ENCODE measurements at regions not wholly inside any gene's neighbourhood (a gene's known extent, or its start where the extent isn't known, plus 50 kb on each side); places are given as distances from the start of the nearest gene placed in this dataset.

GRCh38 chr4:112840619-112841018 lies 203.7 kb downstream of the LARP7 start:
- Histone ChIP-seq H4K8ac (ENCODE audit: low read depth in 2 of 2, low read length in 2 of 2) (no peak overlapping the region), H3K4me3 (ENCODE audit: insufficient read depth, low read depth, low read length) (no peak overlapping the region), H2BK15ac (ENCODE audit: low read depth, low read length) (no peak overlapping the region), H3K27me3 (ENCODE audit: control insufficient read depth, insufficient read depth, low read length) (no peaks in the 10 kb centered on the region), H3K9me1 (ENCODE audit: insufficient read depth, low read length) (no peaks in the 10 kb centered on the region), H3K14ac (replicated peaks; ENCODE audit: low read depth, low read length) (no peak overlapping the region), H3K79me1 (ENCODE audit: low read depth in 1 of 2, low read length in 2 of 2) (no peaks in the 10 kb centered on the region), H3K18ac (ENCODE audit: low read depth, low read length) (no peak overlapping the region), H2BK5ac (ENCODE audit: low read depth, low read length, poor library complexity, severe bottlenecking) (no peak overlapping the region), H3K36me3 (ENCODE audit: control insufficient read depth, insufficient read depth, low read length) (no peaks in the 10 kb centered on the region), H4K20me1 (ENCODE audit: insufficient read depth, low read length) (no peaks in the 10 kb centered on the region), H2AFZ (replicated peaks; ENCODE audit: low read length, poor library complexity) (no peak overlapping the region), H2BK20ac (ENCODE audit: low read depth, low read length) (no peak overlapping the region), H3K4me2 (ENCODE audit: low read depth, low read length) (no peak overlapping the region), H3K9ac (ENCODE audit: low read depth, low read length) (no peak overlapping the region), H2AK9ac (replicated peaks; ENCODE audit: low read depth, low read length, poor library complexity) (no peak overlapping the region), H3K56ac (ENCODE audit: extremely low read depth, insufficient read depth, low read length) (no peak overlapping the region), H3K23ac (ENCODE audit: low read depth, low read length) (no peak overlapping the region), H3K9me3 (ENCODE audit: control insufficient read depth, insufficient read depth, low read length) (no peaks in the 10 kb centered on the region), H2BK120ac (ENCODE audit: low read depth, low read length) (no peak overlapping the region), H4K91ac (ENCODE audit: insufficient read depth, low read depth, low read length) (no peak overlapping the region), H3K4me1 (ENCODE audit: control insufficient read depth, insufficient read depth, low read length) (no peaks in the 10 kb centered on the region), H3K27ac (ENCODE audit: insufficient read depth, low read length) (no peak overlapping the region), H4K5ac (ENCODE audit: low read depth, low read length) (no peak overlapping the region), H2AK5ac (ENCODE audit: low read depth, low read length) (no peak overlapping the region), H3K4ac (ENCODE audit: low read depth, low read length) (no peak overlapping the region)
- dilution Hi-C loops (cut with HindIII; ENCODE audit: low sequenced_read_pairs, unreplicated experiment) (no loop called here), intact Hi-C loops (cut with micrococcal nuclease) (no loop called here), in situ Hi-C loops (cut with MboI; ENCODE audit: low sequenced_read_pairs) (no loop called here)
- BruUV-seq (replicated peaks): no TSS peak
- ATAC-seq (ENCODE audit: low read depth) (no peak), DNase-seq (no peak)
- TF ChIP-seq BHLHE40 (IDR thresholded peaks at IDR 0.05; ENCODE audit: low read depth, low read length) (no peak), RAD21 (IDR thresholded peaks at IDR 0.05; ENCODE audit: low read length) (no peak), RFX5 (IDR thresholded peaks at IDR 0.05; ENCODE audit: low read depth, low read length) (no peak), POLR2A (IDR thresholded peaks at IDR 0.05; ENCODE audit: low read depth, low read length) (no peak), MAZ (IDR thresholded peaks at IDR 0.05; ENCODE audit: borderline replicate concordance, low read depth, low read length) (no peak), CTCF (conservative IDR thresholded peaks at IDR 0.05; ENCODE audit: low read depth, low read length) (no peak), FOS (IDR thresholded peaks at IDR 0.05; ENCODE audit: low read depth, low read length) (no peak), MAFK (IDR thresholded peaks at IDR 0.05; ENCODE audit: low read depth, low read length) (no peak), NFE2L2 (IDR thresholded peaks at IDR 0.05; ENCODE audit: low read depth, low read length) (no peak), RCOR1 (IDR thresholded peaks at IDR 0.05; ENCODE audit: insufficient replicate concordance, low read length) (no peak), CHD1 (IDR thresholded peaks at IDR 0.05; ENCODE audit: low read depth, low read length) (no peak), MXI1 (IDR thresholded peaks at IDR 0.05; ENCODE audit: borderline replicate concordance, low read depth, low read length) (no peak), USF2 (IDR thresholded peaks at IDR 0.05; ENCODE audit: low read depth, low read length) (no peak), SMC3 (IDR thresholded peaks at IDR 0.05; ENCODE audit: low read depth, low read length) (no peak), ELK1 (IDR thresholded peaks at IDR 0.05; ENCODE audit: borderline replicate concordance, low read depth, low read length) (no peak), CEBPB (IDR thresholded peaks at IDR 0.05; ENCODE audit: low read depth, low read length) (no peak)
- ChIA-PET POLR2A (ENCODE audit: unreplicated experiment) (no interaction called here), CTCF (interaction anchor here (0.6 kb wide), 1 partner anchor 494 kb away, joined by 3 read pairs; no protein-coding TSS in a partner anchor)
- no CpG with 5 or more reads among the region's 1 CpG for WGBS, 2 experiments (ENCODE audit: extremely low coverage in 2 of 2, insufficient read length in 1 of 2)

Data from IMR-90 (cell line).